ENCODE measurements at regions not wholly inside any gene's neighbourhood (a gene's known extent, or its start where the extent isn't known, plus 50 kb on each side); places are given as distances from the start of the nearest gene placed in this dataset.

DNA sequence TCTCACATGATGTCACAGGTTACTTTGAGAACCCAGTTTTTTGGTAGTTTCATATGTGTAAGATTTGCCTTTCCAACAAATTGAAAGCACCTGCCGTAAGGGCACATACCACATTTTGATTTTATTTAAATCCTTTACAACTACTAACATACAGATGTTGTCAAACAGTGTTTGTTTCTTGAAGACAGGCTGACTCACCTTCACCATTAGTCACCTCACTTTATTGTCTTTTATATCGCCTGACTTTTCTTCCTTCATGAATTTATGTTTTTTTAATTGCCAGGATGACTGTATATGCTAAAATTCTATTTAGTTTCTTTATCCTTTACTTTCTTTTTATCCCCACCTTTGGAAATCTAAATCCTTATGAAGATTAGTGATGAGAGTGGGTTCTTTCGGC is 886.7 kb downstream of the SUCLG1 start:
- TF ChIP-seq, protein P1, sequence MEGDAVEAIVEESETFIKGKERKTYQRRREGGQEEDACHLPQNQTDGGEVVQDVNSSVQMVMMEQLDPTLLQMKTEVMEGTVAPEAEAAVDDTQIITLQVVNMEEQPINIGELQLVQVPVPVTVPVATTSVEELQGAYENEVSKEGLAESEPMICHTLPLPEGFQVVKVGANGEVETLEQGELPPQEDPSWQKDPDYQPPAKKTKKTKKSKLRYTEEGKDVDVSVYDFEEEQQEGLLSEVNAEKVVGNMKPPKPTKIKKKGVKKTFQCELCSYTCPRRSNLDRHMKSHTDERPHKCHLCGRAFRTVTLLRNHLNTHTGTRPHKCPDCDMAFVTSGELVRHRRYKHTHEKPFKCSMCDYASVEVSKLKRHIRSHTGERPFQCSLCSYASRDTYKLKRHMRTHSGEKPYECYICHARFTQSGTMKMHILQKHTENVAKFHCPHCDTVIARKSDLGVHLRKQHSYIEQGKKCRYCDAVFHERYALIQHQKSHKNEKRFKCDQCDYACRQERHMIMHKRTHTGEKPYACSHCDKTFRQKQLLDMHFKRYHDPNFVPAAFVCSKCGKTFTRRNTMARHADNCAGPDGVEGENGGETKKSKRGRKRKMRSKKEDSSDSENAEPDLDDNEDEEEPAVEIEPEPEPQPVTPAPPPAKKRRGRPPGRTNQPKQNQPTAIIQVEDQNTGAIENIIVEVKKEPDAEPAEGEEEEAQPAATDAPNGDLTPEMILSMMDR (IDR thresholded peaks at IDR 0.05), result no peak
- TF ChIP-seq POLR2A (IDR thresholded peaks at IDR 0.05), result no peak

All from heart left ventricle (tissue), 13 donors.